ENCODE measurements at regions not wholly inside any gene's neighbourhood (a gene's known extent, or its start where the extent isn't known, plus 50 kb on each side); places are given as distances from the start of the nearest gene placed in this dataset.

DNA sequence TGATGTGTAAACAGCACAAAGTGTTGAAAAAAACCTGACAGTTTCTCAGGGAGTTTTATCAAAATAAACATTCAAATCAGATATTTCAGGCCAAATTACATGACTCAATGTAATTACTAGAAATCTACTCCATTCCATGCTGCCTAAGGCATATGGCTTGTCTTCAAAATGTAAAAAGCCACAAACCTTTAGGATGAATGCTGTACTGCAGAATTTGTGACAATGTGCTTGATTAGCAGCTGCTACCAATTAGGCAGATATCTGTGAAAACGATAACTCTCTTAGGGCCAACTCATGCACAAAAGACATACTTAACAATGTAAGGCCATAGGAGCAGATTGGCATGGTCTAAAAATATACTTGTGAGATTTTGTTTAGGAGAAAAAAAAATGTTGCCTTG is 267.0 kb downstream of the DACT1 start:
- TF ChIP-seq ZNF671 (CRISPR knock-in tag; IDR thresholded peaks at IDR 0.05) (no peak), HMGXB4 (CRISPR knock-in tag; IDR thresholded peaks at IDR 0.05) (no peak), MYBL2 (CRISPR knock-in tag; IDR thresholded peaks at IDR 0.05) (no peak), ESRRA (CRISPR knock-in tag; IDR thresholded peaks at IDR 0.05; ENCODE audit: borderline replicate concordance) (no peak), E2F5 (CRISPR knock-in tag; IDR thresholded peaks at IDR 0.05) (no peak), SP1 (CRISPR knock-in tag; conservative IDR thresholded peaks at IDR 0.05) (no peak), FOXK1 (CRISPR knock-in tag; IDR thresholded peaks at IDR 0.05) (no peak), ZNF121 (CRISPR knock-in tag; IDR thresholded peaks at IDR 0.05) (no peak), ZNF232 (CRISPR knock-in tag; IDR thresholded peaks at IDR 0.05) (no peak), CREB1 (CRISPR knock-in tag; IDR thresholded peaks at IDR 0.05) (no peak), CBFB (CRISPR knock-in tag; IDR thresholded peaks at IDR 0.05; ENCODE audit: low read depth) (no peak)
- TF ChIP-seq, protein P1, sequence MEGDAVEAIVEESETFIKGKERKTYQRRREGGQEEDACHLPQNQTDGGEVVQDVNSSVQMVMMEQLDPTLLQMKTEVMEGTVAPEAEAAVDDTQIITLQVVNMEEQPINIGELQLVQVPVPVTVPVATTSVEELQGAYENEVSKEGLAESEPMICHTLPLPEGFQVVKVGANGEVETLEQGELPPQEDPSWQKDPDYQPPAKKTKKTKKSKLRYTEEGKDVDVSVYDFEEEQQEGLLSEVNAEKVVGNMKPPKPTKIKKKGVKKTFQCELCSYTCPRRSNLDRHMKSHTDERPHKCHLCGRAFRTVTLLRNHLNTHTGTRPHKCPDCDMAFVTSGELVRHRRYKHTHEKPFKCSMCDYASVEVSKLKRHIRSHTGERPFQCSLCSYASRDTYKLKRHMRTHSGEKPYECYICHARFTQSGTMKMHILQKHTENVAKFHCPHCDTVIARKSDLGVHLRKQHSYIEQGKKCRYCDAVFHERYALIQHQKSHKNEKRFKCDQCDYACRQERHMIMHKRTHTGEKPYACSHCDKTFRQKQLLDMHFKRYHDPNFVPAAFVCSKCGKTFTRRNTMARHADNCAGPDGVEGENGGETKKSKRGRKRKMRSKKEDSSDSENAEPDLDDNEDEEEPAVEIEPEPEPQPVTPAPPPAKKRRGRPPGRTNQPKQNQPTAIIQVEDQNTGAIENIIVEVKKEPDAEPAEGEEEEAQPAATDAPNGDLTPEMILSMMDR (IDR thresholded peaks at IDR 0.05) = no peak
- TF ChIP-seq, protein P2, sequence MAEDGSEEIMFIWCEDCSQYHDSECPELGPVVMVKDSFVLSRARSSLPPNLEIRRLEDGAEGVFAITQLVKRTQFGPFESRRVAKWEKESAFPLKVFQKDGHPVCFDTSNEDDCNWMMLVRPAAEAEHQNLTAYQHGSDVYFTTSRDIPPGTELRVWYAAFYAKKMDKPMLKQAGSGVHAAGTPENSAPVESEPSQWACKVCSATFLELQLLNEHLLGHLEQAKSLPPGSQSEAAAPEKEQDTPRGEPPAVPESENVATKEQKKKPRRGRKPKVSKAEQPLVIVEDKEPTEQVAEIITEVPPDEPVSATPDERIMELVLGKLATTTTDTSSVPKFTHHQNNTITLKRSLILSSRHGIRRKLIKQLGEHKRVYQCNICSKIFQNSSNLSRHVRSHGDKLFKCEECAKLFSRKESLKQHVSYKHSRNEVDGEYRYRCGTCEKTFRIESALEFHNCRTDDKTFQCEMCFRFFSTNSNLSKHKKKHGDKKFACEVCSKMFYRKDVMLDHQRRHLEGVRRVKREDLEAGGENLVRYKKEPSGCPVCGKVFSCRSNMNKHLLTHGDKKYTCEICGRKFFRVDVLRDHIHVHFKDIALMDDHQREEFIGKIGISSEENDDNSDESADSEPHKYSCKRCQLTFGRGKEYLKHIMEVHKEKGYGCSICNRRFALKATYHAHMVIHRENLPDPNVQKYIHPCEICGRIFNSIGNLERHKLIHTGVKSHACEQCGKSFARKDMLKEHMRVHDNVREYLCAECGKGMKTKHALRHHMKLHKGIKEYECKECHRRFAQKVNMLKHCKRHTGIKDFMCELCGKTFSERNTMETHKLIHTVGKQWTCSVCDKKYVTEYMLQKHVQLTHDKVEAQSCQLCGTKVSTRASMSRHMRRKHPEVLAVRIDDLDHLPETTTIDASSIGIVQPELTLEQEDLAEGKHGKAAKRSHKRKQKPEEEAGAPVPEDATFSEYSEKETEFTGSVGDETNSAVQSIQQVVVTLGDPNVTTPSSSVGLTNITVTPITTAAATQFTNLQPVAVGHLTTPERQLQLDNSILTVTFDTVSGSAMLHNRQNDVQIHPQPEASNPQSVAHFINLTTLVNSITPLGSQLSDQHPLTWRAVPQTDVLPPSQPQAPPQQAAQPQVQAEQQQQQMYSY (CRISPR knock-in tag; IDR thresholded peaks at IDR 0.05) = no peak
